ENCODE measurements at regions not wholly inside any gene's neighbourhood (a gene's known extent, or its start where the extent isn't known, plus 50 kb on each side); places are given as distances from the start of the nearest gene placed in this dataset.

DNA sequence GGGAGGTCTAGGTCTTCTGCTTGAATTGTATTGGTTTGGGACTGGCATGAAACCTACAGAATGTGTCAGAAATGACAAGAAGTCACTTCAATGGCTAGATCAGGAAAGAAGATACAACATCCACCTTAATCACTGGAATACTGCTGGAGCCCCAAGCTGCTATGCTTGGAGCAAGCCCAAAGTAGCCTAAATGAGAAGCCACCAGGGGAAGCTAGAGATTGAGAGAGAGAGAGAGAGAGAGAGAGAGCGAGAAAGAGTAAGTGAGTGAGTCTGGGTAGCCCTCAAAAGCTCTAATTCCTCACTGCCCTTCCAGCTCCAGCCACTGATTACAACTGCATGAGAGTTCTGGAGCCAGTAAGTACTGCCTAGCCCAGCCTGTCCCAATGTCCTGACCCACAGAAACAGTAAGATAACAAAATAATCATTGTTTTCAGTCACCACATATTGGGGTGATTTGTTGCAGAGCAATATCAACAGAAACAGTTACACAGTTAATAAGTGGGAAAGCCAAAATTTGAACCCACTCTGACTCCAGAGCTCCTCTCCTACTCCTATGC lies 529.2 kb upstream of the GOLIM4 start:
- DNase-seq, result no peak

DNA sequence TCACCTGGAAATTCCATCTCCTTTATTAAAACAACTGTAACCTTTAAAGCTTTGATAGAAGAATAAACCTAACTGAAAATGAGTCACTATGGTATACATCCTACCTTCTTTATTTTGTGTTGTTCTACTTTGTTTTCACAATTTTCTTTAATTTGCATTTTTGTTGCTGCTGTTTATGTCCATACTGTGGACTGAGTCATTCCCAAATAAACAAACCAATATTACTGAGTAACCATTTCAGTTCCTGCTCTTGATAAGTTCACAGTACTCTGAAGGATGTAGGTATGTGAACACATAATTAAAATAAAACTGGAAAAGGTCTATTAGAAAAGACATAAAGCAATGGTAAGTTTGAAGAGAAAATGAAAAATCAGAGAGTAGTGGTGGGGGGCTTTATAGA lies 528.5 kb upstream of the GOLIM4 start:
- DNase-seq, result no peak

DNA sequence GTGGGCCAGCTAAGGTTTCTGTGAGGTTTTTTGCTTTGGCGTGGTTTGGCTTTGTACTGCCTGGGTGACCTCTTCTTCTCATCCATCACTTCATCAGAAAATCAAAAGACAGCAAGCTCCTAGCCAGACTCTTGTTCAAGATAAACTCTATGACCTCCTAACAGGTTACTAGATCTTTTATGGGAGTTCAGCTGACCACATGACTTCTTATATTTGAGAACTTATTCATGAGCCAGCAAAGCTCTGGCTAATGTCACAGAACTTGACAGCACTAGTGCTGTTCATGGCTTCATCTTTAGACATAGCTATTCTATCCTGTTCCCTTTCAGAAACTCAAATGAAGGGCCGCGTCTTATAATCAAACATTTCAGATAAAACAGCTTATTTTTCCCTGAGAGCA lies 527.1 kb upstream of the GOLIM4 start:
- DNase-seq, result no peak

DNA sequence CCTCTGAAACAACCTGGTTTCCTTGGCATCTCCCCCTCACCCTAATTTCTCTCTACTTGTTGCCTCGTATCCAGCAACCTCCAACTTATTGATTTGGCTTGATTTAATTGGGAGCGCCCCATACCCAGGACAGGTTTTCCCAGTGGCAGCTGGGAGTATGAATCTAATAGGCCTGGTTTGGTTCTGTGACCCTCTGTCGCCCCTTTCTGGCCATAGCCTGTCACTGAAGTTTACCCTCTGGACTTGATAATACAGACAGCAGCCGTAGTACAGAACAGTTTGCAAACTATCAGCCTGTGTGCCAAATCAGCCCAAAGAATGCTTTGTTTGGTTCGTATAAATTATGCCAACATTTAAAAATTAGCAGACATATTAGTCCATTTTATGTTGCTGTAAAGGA lies 525.1 kb upstream of the GOLIM4 start:
- peak; percentile 65 for DNase-seq

DNA sequence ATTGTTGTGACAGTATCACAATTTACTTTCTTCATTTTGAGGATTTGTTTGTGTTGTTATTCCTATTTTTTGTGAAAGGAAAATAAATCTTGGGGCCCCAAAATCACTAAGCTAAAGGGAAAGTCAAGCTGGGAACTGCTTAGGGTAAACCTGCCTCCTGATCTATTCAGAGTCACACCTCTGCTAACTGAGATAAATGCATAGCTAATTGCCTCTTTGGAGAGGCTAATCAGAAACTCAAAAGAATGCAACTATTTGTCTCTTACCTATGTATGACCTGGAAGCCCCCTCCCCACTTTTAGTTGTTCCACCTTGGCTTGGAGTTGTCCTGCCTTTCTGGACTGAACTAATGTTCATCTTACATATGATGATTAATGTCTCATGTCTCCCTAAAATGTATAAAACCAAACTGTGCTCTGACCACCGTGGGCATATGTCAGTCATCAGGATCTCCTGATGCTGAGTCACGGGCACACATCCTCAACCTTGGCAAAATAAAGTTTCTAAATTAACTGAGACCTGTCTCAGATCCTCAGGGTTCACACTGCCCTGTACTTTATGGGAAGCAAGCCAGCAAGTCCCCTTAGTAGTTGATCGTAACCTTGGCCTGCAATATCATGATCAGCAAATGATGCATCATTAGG lies 523.2 kb upstream of the GOLIM4 start:
- no peak for DNase-seq

DNA sequence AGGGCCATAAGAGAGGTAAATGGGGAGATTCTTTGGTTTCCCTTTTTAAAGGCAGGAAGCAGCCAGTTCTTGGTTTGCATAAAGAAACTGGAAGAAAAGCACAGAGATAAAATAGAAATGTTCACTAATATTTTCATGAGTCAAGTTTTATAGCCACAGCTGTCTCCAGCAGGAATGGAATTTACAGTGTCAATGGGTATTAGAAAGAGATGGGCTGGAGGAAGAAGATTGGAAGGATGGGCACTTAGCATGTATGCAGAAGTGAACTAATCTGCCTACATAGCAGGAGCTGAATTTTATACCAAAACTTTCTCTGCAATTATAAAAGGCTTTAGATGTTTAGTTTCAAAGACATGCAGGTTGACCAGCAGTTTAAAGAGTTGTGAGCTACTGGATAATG lies 521.9 kb upstream of the GOLIM4 start:
- DNase-seq, result no peak

DNA sequence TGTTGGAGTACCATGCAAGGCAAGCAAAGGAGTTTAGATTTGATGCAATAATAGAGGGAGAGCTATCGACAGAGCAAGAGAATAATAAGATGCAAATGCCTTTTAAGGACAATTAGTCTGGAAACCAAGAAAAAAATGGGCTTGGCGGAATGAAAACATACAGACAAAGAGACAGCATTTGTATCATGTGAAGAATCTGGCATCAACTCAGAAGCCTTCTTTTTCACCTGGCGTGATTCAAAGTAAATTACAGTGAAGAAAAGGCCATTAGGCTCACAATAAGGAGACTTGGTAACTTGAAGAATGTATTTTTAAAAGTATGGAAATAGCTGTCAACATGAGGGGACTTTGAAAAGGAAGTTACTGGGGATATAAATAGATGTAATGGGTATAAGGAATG lies 521.2 kb upstream of the GOLIM4 start:
- no peak for DNase-seq

DNA sequence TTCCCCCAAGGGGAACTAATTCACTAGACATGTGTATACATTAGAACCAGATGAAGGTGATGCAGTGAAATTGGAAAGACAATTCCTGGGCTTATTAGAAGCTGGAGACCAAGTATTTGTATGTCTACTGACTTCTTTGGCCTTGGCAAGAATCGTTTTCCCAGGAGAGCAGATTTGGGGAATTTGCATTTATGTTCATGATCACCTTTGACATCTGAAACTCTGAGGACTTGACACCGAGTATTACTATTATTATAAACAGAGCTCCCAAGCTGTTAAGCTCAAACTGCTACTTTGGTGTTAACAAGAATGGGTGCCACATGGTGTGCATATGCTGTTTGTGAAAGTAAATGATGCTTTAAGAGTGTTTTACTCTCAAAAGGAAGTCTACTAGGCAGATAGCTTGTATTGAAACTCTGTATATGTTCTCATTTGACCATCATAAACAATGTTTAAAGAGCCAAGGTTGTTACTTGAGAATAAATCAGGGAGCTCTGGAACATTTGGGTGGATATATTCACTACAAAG lies 519.8 kb upstream of the GOLIM4 start:
- no peak for DNase-seq

DNA sequence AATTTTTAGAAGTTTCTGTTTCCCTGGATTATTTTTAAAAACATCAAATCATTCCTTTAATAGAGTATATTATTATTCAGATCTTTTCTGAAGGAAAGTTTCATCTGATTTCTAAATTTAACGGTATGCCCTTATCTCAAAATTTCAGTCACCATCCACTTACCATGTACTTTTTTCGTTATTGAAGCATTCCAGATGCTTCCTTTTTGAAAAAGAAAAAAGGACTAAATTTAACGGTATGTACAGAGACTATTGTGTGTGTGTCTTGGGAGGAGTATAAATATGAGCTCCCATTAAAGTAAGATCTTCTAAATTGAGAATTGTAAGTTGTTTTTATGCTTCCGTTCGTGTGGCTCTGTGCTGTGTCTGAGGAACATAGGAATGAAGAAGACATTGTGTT lies 517.4 kb upstream of the GOLIM4 start:
- DNase-seq, result no peak

DNA sequence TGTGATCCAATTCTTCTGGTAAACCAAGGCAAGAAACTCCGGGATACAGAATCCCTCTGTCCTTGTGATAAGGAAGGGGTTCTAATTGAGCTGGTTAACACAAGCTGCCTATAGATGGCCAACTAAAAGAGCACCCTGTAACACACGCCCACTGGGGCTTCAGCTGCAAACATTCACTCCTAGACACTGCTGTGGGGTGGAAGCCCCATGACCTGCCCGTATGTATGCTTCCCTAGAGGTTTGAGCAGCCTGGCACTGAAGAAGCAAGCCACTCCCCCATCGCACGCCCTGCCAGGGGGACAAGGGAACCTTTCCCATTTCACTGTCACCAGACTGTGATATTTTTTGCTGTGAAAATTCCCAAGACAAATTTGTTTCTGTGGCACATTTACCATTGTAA lies 516.9 kb upstream of the GOLIM4 start:
- no peak for DNase-seq

DNA sequence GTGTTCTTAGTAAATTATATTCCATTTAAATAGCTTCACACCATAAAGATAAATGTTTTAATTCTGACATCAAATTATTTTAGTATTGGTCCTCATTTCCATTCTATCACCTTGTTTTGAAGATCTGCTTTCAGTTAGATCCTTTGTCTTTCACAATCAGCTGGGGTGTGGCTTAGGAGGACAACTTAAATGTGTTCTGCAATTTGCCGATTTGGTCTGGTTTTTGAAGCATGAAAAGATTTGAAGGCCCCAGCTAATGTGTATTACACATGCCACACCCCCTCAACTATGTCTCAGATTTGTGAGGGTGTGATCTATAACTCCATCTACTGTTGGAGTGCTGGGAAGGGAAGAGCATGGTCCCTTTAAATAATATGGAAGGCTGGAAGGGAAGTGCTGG lies 516.1 kb upstream of the GOLIM4 start:
- no peak for DNase-seq

DNA sequence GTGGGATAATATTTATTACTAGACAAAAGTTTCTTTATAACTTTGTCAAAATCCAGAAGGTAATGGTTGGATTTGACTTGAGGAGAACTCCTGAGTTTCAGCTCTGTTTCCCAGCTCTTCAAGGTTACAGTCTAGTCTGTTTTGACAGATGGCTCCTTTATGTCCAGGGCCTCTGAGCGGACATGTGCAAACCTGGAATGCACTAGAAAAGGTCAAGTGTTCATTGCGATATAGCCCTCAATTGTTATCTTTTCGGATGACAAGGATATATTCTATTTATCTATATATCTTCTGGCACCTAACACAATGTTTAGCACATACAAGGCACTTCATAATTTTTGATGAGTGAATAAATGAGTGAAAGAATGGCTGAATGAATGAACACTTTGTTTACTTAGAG lies 513.2 kb upstream of the GOLIM4 start:
- no peak for DNase-seq

DNA sequence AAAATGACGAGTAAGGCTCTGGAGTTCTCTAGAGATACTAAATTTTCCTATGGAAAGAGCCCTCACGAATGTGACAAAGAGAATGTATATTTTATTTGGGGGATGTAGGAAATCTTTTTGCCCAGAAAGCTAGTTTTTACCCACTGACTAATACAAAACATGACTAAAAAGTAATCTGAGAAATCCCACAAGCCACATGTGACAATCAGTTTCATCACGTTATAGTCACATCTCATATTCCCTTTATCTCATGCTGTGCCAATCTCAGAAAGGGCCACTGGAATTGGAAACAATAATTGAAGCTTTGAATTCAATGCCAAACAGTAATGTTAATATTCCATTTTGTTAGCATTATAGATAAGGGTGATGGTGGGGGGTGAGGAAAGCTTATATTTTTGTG lies 509.0 kb upstream of the GOLIM4 start:
- no peak for DNase-seq

DNA sequence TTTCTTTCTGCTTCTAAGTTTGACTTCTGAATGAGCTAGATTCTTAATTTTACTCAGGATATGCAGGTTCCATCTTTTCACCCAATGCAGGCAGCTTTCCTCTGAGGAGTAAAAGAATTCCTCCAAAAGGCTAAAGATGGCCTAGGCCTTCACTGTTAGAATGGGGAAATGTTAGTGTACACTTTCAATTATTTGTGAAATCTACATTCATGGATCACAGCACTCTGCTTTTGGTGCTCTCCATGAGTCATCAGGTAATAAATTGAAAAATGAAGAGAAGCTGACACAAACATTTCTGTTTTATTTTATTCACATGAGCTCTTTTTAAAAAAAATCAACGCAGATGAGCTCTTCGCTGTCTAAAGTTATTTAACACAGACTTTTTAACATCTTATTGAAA lies 502.5 kb upstream of the GOLIM4 start:
- DNase-seq, result no peak

DNA sequence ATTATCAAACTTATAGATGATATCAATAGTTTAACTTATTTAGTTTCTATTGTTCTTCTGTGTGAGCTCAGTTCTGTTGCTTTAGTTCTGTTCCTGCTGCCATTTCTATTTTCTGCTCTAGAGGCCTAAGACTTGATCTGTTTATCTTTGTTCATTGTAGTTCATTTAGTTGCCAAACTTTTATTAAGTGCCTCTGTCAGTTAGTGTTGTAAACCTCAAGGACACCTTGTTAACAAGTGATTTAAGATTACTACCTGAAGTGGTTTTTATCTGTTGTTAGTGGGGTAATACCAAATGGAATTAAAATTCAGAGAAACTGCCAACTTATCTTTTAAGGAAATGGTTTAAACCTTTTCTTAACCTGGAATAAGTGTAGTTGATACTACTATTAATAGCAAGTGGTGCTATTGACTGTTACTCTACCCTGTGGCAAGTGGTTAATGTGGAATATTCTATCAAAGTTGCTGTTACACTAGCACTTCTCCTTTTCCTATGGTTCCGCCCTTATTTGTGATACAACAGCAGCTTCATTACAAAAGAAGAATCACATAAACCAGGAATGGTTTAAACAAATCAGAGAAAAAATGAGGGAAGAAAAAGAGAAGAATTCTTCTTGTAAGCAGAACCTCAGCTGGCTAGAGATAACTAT lies 500.6 kb upstream of the GOLIM4 start:
- no peak for DNase-seq

DNA sequence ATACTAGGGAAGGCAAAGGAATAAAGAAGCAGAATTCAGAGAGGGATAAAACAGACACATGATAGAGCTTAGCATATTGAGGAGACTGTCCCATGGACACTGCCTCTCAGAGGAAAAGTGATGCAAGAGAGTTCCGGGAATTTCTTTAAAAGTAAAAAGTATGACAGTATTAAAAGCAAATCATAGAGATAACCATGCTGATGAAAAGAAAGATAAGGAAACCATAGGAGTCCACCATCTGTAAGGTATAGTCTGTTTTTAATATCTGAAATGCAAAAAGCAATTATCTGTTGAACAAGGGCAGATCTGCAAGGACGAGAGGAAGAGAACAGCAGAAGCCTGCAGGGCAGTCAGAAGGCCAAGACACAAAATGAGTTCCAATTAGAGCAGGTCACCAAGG lies 495.9 kb upstream of the GOLIM4 start:
- DNase-seq, result no peak

DNA sequence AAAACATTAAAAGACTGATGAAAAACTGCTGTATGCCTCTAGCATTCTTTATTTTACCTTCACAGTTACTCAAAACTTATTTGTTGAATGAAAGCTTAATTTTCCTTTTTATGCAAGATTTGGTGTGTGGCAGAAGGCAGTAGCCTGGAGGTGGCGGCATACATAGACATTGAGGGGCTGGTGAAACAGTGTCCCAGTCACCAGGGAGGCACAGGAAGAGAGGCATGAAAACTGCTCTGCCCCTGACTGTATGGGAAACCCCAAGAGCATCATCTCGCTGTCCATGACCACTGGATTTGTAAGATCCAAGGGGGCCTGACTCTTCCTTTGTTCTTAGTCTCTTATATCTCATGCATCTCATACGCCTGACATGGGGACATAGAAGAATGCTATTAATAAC lies 493.7 kb upstream of the GOLIM4 start:
- DNase-seq, result no peak

DNA sequence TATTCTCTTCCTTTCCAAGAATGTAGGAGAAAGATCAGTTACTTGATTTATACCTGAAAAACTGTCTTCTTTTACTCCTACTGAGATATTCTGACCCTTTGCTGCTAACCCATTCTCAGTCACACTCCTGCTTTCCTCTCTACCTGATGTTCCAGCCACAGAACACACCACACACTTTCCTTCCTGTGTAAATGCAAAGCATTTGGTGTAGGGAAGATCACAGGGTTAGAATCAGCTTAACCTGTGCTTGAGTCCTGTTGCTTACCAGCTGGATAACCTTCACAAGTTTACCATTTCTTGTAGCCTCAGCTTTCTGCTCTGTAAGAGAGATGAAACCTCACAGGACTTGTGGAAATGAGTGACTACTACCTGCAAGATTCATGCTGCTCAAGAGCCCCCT lies 489.8 kb upstream of the GOLIM4 start:
- DNase-seq, result no peak

DNA sequence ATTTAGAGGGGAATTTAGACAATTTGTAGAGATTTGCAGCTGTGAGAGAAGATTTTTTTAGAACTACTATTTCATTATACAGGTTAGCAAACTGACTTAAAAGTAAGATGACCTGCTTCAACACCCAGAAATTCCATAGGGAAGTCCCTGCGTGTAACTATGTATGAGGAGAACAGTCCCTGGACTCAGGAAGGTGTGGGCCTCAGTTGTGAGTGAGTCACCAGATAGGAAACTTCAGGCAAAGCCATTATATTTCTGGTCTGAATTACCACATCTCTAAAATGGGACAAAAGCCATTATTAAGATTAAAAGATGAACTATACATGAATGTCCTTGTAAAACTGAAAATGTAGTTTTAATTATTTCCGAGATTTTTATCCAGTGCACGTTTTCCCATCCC lies 488.3 kb upstream of the GOLIM4 start:
- DNase-seq, result no peak

DNA sequence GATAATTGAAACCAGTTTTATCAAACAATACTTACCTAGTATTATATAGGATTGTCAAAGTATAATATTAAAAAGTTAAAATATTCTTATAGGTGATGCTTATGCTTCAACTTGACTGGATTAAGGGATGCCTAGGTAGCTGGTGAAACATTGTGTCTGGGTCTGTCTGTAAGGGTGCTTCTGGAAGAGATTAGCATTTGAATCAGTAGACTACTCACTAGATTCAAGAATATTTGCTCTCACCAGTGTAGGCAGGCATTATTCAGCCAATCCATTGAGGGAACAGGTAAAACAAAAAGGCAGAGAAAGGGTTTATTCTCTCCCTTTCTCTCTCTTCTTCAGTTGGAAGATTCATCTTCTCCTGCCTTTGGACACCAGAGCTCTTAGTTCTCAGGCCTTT lies 486.8 kb upstream of the GOLIM4 start:
- no peak for DNase-seq

DNA sequence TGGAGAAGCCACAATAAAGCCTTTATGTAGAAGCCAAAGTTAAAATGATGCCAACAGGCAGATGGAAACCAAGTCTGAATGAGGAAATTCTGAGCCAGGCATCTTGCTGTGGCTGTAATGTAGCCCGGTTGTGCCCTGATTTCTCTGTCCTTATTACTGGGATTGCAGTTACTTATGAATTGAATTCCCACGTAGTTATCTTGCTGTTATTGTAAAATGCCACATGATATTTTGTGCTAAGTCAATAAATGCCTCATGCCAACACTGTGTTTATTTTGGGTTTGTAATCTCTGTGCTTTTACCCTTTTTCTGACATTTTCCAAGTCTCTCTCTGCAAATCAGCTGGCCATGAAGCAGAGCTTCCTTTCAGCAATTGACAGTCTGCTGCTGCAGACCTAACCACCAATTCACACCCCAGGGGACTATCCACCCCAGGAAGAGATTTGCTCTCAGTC lies 486.1 kb upstream of the GOLIM4 start:
- peak; percentile 62 for DNase-seq

DNA sequence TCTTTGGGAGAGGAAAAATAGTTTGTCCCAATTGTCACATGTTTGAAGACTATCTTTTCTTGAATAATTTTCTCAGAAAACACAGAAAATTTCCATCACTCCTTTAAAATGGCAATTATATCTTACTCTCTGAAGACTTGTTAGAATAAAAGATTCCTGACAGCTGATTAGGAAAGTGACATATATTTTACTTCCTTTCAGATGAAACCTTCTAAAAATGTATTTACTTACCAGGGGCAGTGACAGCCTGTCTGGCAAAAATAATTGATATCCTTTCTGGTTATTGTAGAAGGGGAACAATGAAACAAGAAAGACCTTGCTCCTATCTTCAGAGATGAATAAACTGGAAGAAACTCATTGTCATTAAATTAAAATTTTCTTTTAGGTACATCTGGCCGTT lies 483.3 kb upstream of the GOLIM4 start:
- DNase-seq, result no peak

DNA sequence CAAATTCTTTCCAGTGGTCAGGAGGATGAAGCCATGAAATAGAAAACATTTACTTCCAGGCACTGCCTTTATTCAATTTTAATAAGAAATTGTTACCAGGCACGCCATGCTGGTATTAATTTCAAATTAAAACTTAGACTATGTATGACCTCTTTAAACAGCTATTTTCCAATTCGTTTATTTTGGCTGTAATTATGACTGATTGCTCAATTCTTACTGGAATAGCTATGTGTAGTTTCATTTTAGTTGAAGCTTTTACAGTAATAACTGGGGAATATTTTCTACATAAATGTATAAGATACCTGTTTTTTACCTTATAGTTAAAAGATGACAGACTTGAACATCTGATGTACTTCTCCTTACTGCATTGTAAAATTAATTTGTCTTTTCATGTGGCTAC lies 480.0 kb upstream of the GOLIM4 start:
- no peak for DNase-seq

DNA sequence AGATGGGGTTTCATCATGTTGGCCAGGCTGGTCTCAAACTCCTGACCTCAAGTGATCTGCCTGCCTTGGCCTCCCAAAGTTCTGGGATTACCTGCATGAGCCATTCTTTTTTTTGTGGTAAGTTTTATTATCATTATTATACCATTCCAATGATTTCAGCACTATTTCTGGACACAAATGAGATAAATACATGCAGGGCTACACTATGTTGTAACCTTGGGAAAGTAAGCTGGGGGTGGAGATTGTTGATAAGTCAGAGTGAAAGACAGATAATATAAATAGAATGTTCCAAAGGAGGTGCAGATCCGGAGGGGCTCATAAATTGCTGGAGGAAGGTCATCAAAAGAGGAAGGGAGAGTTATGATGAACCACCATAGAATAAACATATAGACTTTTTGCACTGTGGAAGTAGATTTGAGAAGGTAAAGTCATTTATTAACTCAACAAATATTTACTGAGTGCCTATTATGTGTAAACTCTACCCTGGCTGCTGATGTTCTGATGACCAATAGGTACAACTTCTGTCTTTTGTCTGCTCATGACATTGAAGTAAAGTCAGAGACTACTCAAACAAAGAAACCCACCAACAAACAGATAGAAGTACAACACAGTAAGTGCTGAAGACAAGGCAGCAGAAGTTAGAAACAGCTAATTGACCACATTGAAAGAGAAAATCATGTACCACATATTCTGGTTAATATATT lies 478.9 kb upstream of the GOLIM4 start:
- DNase-seq, result no peak

Measured in midbrain (tissue), 1 donor.